ENCODE measurements at regions not wholly inside any gene's neighbourhood (a gene's known extent, or its start where the extent isn't known, plus 50 kb on each side); places are given as distances from the start of the nearest gene placed in this dataset.

- no TSS peak for BruUV-seq (replicated peaks)
- TF ChIP-seq, protein P1, sequence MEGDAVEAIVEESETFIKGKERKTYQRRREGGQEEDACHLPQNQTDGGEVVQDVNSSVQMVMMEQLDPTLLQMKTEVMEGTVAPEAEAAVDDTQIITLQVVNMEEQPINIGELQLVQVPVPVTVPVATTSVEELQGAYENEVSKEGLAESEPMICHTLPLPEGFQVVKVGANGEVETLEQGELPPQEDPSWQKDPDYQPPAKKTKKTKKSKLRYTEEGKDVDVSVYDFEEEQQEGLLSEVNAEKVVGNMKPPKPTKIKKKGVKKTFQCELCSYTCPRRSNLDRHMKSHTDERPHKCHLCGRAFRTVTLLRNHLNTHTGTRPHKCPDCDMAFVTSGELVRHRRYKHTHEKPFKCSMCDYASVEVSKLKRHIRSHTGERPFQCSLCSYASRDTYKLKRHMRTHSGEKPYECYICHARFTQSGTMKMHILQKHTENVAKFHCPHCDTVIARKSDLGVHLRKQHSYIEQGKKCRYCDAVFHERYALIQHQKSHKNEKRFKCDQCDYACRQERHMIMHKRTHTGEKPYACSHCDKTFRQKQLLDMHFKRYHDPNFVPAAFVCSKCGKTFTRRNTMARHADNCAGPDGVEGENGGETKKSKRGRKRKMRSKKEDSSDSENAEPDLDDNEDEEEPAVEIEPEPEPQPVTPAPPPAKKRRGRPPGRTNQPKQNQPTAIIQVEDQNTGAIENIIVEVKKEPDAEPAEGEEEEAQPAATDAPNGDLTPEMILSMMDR (IDR thresholded peaks at IDR 0.05; ENCODE audit: unreplicated experiment): no peak
- no peak overlapping the region for H3K4me3 Mint-ChIP-seq (ENCODE audit: low read depth, unreplicated experiment)
Observed at GRCh38 chr14:87632796-87633195, 360.2 kb downstream of the GALC start.

DNA sequence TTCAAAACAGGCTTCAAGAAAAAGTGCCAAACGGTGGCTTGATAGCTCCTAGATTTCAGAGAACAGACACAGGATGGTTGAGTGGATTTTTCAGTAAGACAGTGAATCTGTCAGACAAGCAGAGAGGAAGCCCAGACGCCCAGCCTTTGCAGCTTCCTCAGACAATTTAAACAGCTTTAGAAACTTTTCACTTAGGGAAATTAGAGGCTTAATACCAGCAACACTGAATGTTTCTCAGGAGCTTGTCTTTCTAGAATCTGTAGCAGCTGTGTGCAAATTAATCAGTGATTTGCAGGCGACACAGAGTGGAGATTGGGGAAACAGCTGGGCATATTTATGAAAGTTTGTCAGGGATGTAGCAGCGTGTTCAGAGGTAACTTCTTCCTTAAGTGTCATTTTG, 362.1 kb downstream of the GALC start:
- intact Hi-C loops (cut with micrococcal nuclease; ENCODE audit: unreplicated experiment): no loop called here
- Mint-ChIP-seq H3K9me3 (ENCODE audit: low read depth, unreplicated experiment) (peaks cover 3% of the 10 kb centered on the region), H3K4me3 (ENCODE audit: low read depth, unreplicated experiment) (no peak overlapping the region), H3K27ac (ENCODE audit: unreplicated experiment) (no peak overlapping the region), H3K4me1 (ENCODE audit: low read depth, unreplicated experiment) (no peaks in the 10 kb centered on the region), H3K36me3 (ENCODE audit: insufficient read depth, unreplicated experiment) (no peaks in the 10 kb centered on the region), H3K27me3 (ENCODE audit: unreplicated experiment) (peaks cover 19% of the 10 kb centered on the region)
- CTCF ChIA-PET: no interaction called here
- no peak for DNase-seq
- TF ChIP-seq, protein P1 (IDR thresholded peaks at IDR 0.05; ENCODE audit: unreplicated experiment): no peak
- BruUV-seq (replicated peaks): no TSS peak

More at GRCh38 chr14:87632796-87633195, 360.2 kb downstream of the GALC start:
- no peak for DNase-seq
- H3K27ac Mint-ChIP-seq (ENCODE audit: unreplicated experiment): no peak overlapping the region
- peaks cover 19% of the 10 kb centered on the region for H3K27me3 Mint-ChIP-seq (ENCODE audit: unreplicated experiment)
- CTCF ChIA-PET: no interaction called here
- intact Hi-C loops (cut with micrococcal nuclease; ENCODE audit: unreplicated experiment): no loop called here
- no peaks in the 10 kb centered on the region for H3K4me1 Mint-ChIP-seq (ENCODE audit: low read depth, unreplicated experiment)
- H3K36me3 Mint-ChIP-seq (ENCODE audit: insufficient read depth, unreplicated experiment): no peaks in the 10 kb centered on the region
- H3K9me3 Mint-ChIP-seq (ENCODE audit: low read depth, unreplicated experiment): no peaks in the 10 kb centered on the region

DNA sequence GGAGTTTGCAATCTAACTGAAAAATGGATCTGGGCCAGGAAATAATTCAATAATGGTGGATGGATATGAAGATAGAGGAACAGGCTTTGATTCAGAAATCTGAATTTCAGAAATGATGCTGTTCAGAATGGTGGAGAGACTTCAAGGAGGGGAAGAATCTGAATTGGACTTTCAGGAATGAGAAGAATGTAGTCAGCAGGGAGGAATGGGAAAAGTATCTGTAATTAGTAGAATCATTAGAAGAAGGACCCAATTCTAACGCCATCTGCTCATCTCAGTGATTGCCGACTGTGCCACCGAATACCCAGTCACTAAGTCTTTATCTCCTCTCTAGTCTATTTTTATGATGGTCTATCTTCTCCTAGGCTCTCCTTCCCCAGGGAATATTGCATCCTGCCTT, 363.2 kb downstream of the GALC start:
- Mint-ChIP-seq H3K27me3 (ENCODE audit: unreplicated experiment) (peaks cover 19% of the 10 kb centered on the region), H3K36me3 (ENCODE audit: insufficient read depth, unreplicated experiment) (no peaks in the 10 kb centered on the region), H3K4me3 (ENCODE audit: low read depth, unreplicated experiment) (no peak overlapping the region), H3K27ac (ENCODE audit: unreplicated experiment) (no peak overlapping the region), H3K4me1 (ENCODE audit: low read depth, unreplicated experiment) (no peaks in the 10 kb centered on the region), H3K9me3 (ENCODE audit: low read depth, unreplicated experiment) (peaks cover 3% of the 10 kb centered on the region)
- no peak for DNase-seq
- BruUV-seq (replicated peaks): no TSS peak
- TF ChIP-seq, protein P1 (IDR thresholded peaks at IDR 0.05; ENCODE audit: unreplicated experiment): no peak
- CTCF ChIA-PET: no interaction called here
- intact Hi-C loops (cut with micrococcal nuclease; ENCODE audit: unreplicated experiment): no loop called here

DNA sequence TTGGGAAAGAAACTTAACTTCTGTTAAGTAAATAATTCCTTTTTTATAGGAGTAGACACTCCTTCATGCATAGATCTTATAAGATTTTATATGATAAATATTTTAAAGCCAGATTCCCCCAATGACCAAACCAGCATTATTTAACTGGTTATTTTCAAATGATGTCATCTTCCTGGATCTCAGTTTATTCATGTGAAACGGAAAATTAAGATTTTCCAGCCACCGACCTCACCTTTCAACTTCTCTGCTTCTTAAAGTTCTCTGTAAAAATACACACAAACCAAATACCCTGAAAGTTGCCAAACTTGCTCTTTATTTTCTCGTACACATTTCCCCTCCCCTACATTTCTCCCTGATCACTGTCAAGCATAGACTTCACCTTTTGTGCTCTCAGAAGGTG, 364.2 kb downstream of the GALC start:
- intact Hi-C loops (cut with micrococcal nuclease; ENCODE audit: unreplicated experiment): no loop called here
- CTCF ChIA-PET: interaction anchor here (0.7 kb wide), 1 partner anchor 41 kb away, joined by 3 read pairs; no protein-coding TSS in a partner anchor
- no peaks in the 10 kb centered on the region for H3K36me3 Mint-ChIP-seq (ENCODE audit: insufficient read depth, unreplicated experiment)
- peaks cover 3% of the 10 kb centered on the region for H3K9me3 Mint-ChIP-seq (ENCODE audit: low read depth, unreplicated experiment)
- no peak overlapping the region for H3K27ac Mint-ChIP-seq (ENCODE audit: unreplicated experiment)
- H3K4me1 Mint-ChIP-seq (ENCODE audit: low read depth, unreplicated experiment): no peaks in the 10 kb centered on the region
- no peak for DNase-seq
- TF ChIP-seq, protein P1 (IDR thresholded peaks at IDR 0.05; ENCODE audit: unreplicated experiment): no peak
- BruUV-seq (replicated peaks): no TSS peak
- H3K4me3 Mint-ChIP-seq (ENCODE audit: low read depth, unreplicated experiment): no peak overlapping the region
- H3K27me3 Mint-ChIP-seq (ENCODE audit: unreplicated experiment): peaks cover 19% of the 10 kb centered on the region

Data from Calu3 (cell line).